ENCODE measurements at regions not wholly inside any gene's neighbourhood (a gene's known extent, or its start where the extent isn't known, plus 50 kb on each side); places are given as distances from the start of the nearest gene placed in this dataset.

- no peak for TF ChIP-seq CTCF (IDR thresholded peaks at IDR 0.05)
- no peak for TF ChIP-seq POLR2AphosphoS5 (IDR thresholded peaks at IDR 0.05)
- TF ChIP-seq POLR2A (IDR thresholded peaks at IDR 0.05) = no peak
Measured at GRCh38 chr11:71148716-71149115, 103.7 kb downstream of the SHANK2 start.
